Coronary artery (tissue), 2 donors: ENCODE measurements at regions not wholly inside any gene's neighbourhood (a gene's known extent, or its start where the extent isn't known, plus 50 kb on each side); places are given as distances from the start of the nearest gene placed in this dataset.
A peak's percentile ranks its signal among the peaks of the same experiment; 100 is the strongest.

Source experiments
- DNase-seq: peaks from one replicate; pipeline ENCODE4 v3.0.0-alpha.2; 2017; ENCODE audit warnings: low spot score
- H3K27ac ChIP-seq, 2 donors: fragments of 200-600 bp; sonication (generic); one replicate each; pipeline ENCODE4 v1.5.1; 2016 to 2019
- H3K4me3 ChIP-seq: fragments of 200-600 bp; sonication (generic); 2 replicates; pipeline ENCODE4 v1.5.1; 2016; ENCODE audit warnings: mild to moderate bottlenecking, moderate library complexity
- CTCF ChIP-seq: fragments of 200-600 bp; sonication (generic); IDR thresholded peaks from one replicate; pipeline ENCODE4 v1.5.1; 2019; ENCODE audit warnings: antibody characterized with exemption

- Histone ChIP-seq H3K27ac (no peak overlapping the region), H3K4me3 (no peak overlapping the region)
- TF ChIP-seq CTCF, result no peak
- no peak for DNase-seq
These were observed 94.9 kb upstream of the NR4A3 start for GRCh38 chr9:99726758-99727157.

GRCh38 chr9:99730062-99730461 is 91.6 kb upstream of the NR4A3 start:
- TF ChIP-seq CTCF, result no peak
- H3K4me3 ChIP-seq, result no peak overlapping the region
- H3K27ac ChIP-seq, result no peak overlapping the region
- DNase-seq, result no peak

GRCh38 chr9:99731950-99732349 is 89.7 kb upstream of the NR4A3 start:
- H3K4me3 ChIP-seq, result no peak overlapping the region
- H3K27ac ChIP-seq, result no peak overlapping the region
- TF ChIP-seq CTCF, result no peak
- DNase-seq, result no peak

GRCh38 chr9:99732715-99733114 is 89.0 kb upstream of the NR4A3 start:
- peak overlapping the region; percentile 38 for H3K4me3 ChIP-seq

GRCh38 chr9:99735041-99735440 is 86.6 kb upstream of the NR4A3 start:
- Histone ChIP-seq H3K27ac (no peak overlapping the region), H3K4me3 (no peak overlapping the region)
- TF ChIP-seq CTCF, result no peak
- no peak for DNase-seq

More at GRCh38 chr9:99732715-99733114, 89.0 kb upstream of the NR4A3 start:
- H3K27ac ChIP-seq, result no peak overlapping the region
- DNase-seq, result no peak
- TF ChIP-seq CTCF, result no peak

GRCh38 chr9:99736291-99736690 is 85.4 kb upstream of the NR4A3 start:
- H3K4me3 ChIP-seq, result no peak overlapping the region
- no peak for TF ChIP-seq CTCF
- H3K27ac ChIP-seq, result no peak overlapping the region
- no peak for DNase-seq

GRCh38 chr9:99737649-99738048 is 84.0 kb upstream of the NR4A3 start:
- no peak for DNase-seq
- no peak for TF ChIP-seq CTCF
- Histone ChIP-seq H3K4me3 (no peak overlapping the region), H3K27ac (no peak overlapping the region)
